ENCODE measurements at regions not wholly inside any gene's neighbourhood (a gene's known extent, or its start where the extent isn't known, plus 50 kb on each side); places are given as distances from the start of the nearest gene placed in this dataset.

GRCh38 chr4:178448372-178449035 is 1006.3 kb upstream of the AGA start:
- TF ChIP-seq CTCF (IDR thresholded peaks at IDR 0.05) (no peak), POLR2A (IDR thresholded peaks at IDR 0.05) (no peak)
